H1 (cell line): ENCODE measurements at regions not wholly inside any gene's neighbourhood (a gene's known extent, or its start where the extent isn't known, plus 50 kb on each side); places are given as distances from the start of the nearest gene placed in this dataset.

ENCODE experiments used
- CTCF ChIA-PET: fragments of 300-600 bp; sonication (Branson Sonifier 250); formaldehyde crosslinking; loops from one replicate; lab custom pipeline; 2021; ENCODE audit not compliant: partially characterized antibody; lab: Charles Lee
- POLR2A ChIA-PET: fragments of 300-600 bp; sonication (Branson Sonifier 250); formaldehyde crosslinking; loops from one replicate; lab custom pipeline; 2021; ENCODE audit warnings: inconsistent platforms; ENCODE audit not compliant: partially characterized antibody; lab: Charles Lee
- DNase-seq, 2 experiments: peaks; one replicate each; pipeline versions ENCODE4 v3.0.0 to v3.0.0-alpha.2; 2010 to 2022; ENCODE audit warnings: low spot score in 2 of 2, low read depth in 1 of 2, mixed read lengths in 1 of 2
- FAIRE-seq: peaks from 2 replicates; lab custom pipeline; 2011; peaks lifted over from hg19 to GRCh38; lab: Jason Lieb, UNC
- H2AFZ ChIP-seq: 2 replicates; pipeline ENCODE4 v1.8.1; 2012; ENCODE audit warnings: low read length, inconsistent platforms
- H2AK5ac ChIP-seq: 2 replicates; pipeline ENCODE4 v1.6.1; 2013; ENCODE audit warnings: low read depth, low read length
- H2BK120ac ChIP-seq: replicated peaks from 2 replicates; pipeline ENCODE3; 2013; ENCODE audit warnings: low read depth, low read length, inconsistent platforms
- H2BK12ac ChIP-seq: 2 replicates; pipeline ENCODE4 v1.6.1; 2013; ENCODE audit warnings: low read depth, low read length
- H2BK15ac ChIP-seq: 2 replicates; pipeline ENCODE4 v1.6.1; 2013; ENCODE audit warnings: low read length
- H2BK20ac ChIP-seq: 2 replicates; pipeline ENCODE4 v1.6.1; 2013; ENCODE audit warnings: low read length
- H2BK5ac ChIP-seq: 2 replicates; pipeline ENCODE4 v1.6.1; 2013; ENCODE audit warnings: low read depth, low read length
- H3K14ac ChIP-seq: 2 replicates; pipeline ENCODE4 v1.6.1; 2013; ENCODE audit warnings: inconsistent platforms; ENCODE audit not compliant: insufficient read length
- H3K18ac ChIP-seq: 2 replicates; pipeline ENCODE4 v1.6.1; 2013; ENCODE audit warnings: low read length; ENCODE audit errors: extremely low read depth
- H3K23ac ChIP-seq: 2 replicates; pipeline ENCODE4 v1.6.1; 2013; ENCODE audit warnings: inconsistent platforms; ENCODE audit not compliant: insufficient read length
- H3K23me2 ChIP-seq: 2 replicates; pipeline ENCODE4 v1.6.1; 2013; ENCODE audit warnings: low read depth, low read length
- H3K27ac ChIP-seq: 2 replicates; pipeline ENCODE4 v1.6.1; 2011; ENCODE audit warnings: low read depth, low read length, inconsistent platforms
- H3K27me3 ChIP-seq, 4 experiments: replicated peaks in 1 of 4; 1 replicate in 1 of 4; 2 replicates in 3 of 4; pipeline versions ENCODE4 v1.6.1 to v1.8.1; 2011 to 2013; ENCODE audit warnings: low read length in 3 of 4, mild to moderate bottlenecking in 3 of 4, inconsistent platforms in 2 of 4, mixed read lengths in 2 of 4, moderate library complexity in 1 of 4; ENCODE audit not compliant: control insufficient read depth in 3 of 4, insufficient read depth in 3 of 4; ENCODE audit errors: extremely low read depth in 1 of 4
- H3K36me3 ChIP-seq, 4 experiments: 2 replicates each; pipeline versions ENCODE4 v1.6.1 to v1.8.1; 2011 to 2013; ENCODE audit warnings: mild to moderate bottlenecking in 4 of 4, low read length in 3 of 4, moderate library complexity in 2 of 4, control low read depth in 1 of 4, inconsistent platforms in 1 of 4; ENCODE audit not compliant: insufficient read depth in 4 of 4, control insufficient read depth in 2 of 4
- H3K4ac ChIP-seq: replicated peaks from 2 replicates; pipeline ENCODE3; 2013; ENCODE audit warnings: low read length, low read depth, mixed read lengths, inconsistent platforms; ENCODE audit not compliant: insufficient read length
- H3K4me1 ChIP-seq, 4 experiments: replicated peaks in 1 of 4; 1 replicate in 1 of 4; 2 replicates in 3 of 4; pipeline versions ENCODE4 v1.6.1 to v1.8.1; 2011 to 2013; ENCODE audit warnings: low read length in 3 of 4, inconsistent platforms in 2 of 4, mixed read lengths in 1 of 4; ENCODE audit not compliant: insufficient read depth in 4 of 4, control insufficient read depth in 3 of 4
- H3K4me2 ChIP-seq, 2 experiments: 2 replicates each; pipeline versions ENCODE4 v1.6.1 to v1.8.1; 2011 to 2013; ENCODE audit warnings: low read depth in 2 of 2, low read length in 2 of 2, control low read depth in 1 of 2, inconsistent platforms in 1 of 2, mild to moderate bottlenecking in 1 of 2; ENCODE audit not compliant: insufficient read depth in 1 of 2
- H3K4me3 ChIP-seq, 4 experiments: fragments of 200-600, 300-600 bp in 1 of 4; sonication (generic), shearing (Covaris generic), sonication (Bioruptor Twin) in 1 of 4; 2 replicates each; pipeline versions ENCODE4 v1.5.1 to v1.8.1; 2011 to 2016; ENCODE audit warnings: low read length in 4 of 4, low read depth in 3 of 4, control low read depth in 2 of 4, inconsistent platforms in 2 of 4, mild to moderate bottlenecking in 2 of 4, mixed read lengths in 1 of 4, moderate library complexity in 1 of 4; ENCODE audit not compliant: insufficient read depth in 2 of 4; ENCODE audit errors: extremely low read depth in 1 of 4
- H3K56ac ChIP-seq: replicated peaks from 2 replicates; pipeline ENCODE3; 2013; ENCODE audit warnings: low read depth, mild to moderate bottlenecking, mixed read lengths, low read length, inconsistent platforms; ENCODE audit not compliant: insufficient read length
- H3K79me1 ChIP-seq: 2 replicates; pipeline ENCODE4 v1.6.1; 2013; ENCODE audit warnings: low read depth, low read length, control low read depth
- H3K79me2 ChIP-seq, 2 experiments: 2 replicates each; pipeline versions ENCODE4 v1.6.1 to v1.8.1; 2012 to 2013; ENCODE audit warnings: low read length in 2 of 2, mild to moderate bottlenecking in 2 of 2, inconsistent platforms in 1 of 2; ENCODE audit not compliant: insufficient read depth in 2 of 2, control insufficient read depth in 1 of 2
- H3K9ac ChIP-seq, 4 experiments: replicated peaks in 1 of 4; 1 replicate in 1 of 4; 2 replicates in 3 of 4; pipeline versions ENCODE4 v1.6.1 to v1.8.1; 2011 to 2013; ENCODE audit warnings: low read depth in 3 of 4, low read length in 3 of 4, control low read depth in 2 of 4, mild to moderate bottlenecking in 2 of 4, moderate library complexity in 2 of 4, inconsistent platforms in 1 of 4; ENCODE audit errors: extremely low read depth in 1 of 4
- H3K9me3 ChIP-seq, 2 experiments: 2 replicates each; pipeline versions ENCODE4 v1.6.1 to v1.8.1; 2012 to 2013; ENCODE audit warnings: mild to moderate bottlenecking in 2 of 2, moderate library complexity in 2 of 2, control low read depth in 1 of 2, inconsistent platforms in 1 of 2, low read depth in 1 of 2, low read length in 1 of 2, mixed read lengths in 1 of 2; ENCODE audit not compliant: insufficient read depth in 2 of 2
- H4K20me1 ChIP-seq, 2 experiments: replicated peaks in 1 of 2; 2 replicates each; pipeline versions ENCODE3 to v1.8.1; 2011 to 2013; ENCODE audit warnings: inconsistent platforms in 2 of 2, low read length in 2 of 2, mild to moderate bottlenecking in 1 of 2; ENCODE audit not compliant: insufficient read depth in 2 of 2, control insufficient read depth in 1 of 2
- H4K5ac ChIP-seq: 2 replicates; pipeline ENCODE4 v1.6.1; 2013; ENCODE audit warnings: low read length, low read depth, mixed read lengths, inconsistent platforms; ENCODE audit not compliant: insufficient read length
- H4K8ac ChIP-seq: 2 replicates; pipeline ENCODE4 v1.8.0; 2013; ENCODE audit warnings: mild to moderate bottlenecking, moderate library complexity, low read length, inconsistent platforms; ENCODE audit not compliant: insufficient read depth; ENCODE audit errors: extremely low read depth
- H4K91ac ChIP-seq: replicated peaks from 2 replicates; pipeline ENCODE3; 2013; ENCODE audit warnings: low read length, mixed read lengths, inconsistent platforms; ENCODE audit not compliant: insufficient read length
- ASH2L ChIP-seq: fragments of 200-600, 300-600 bp; sonication (generic); IDR thresholded peaks from one replicate; pipeline ENCODE4 v1.7.1; 2017; ENCODE audit warnings: low read length
- BACH1 ChIP-seq: IDR thresholded peaks from 2 replicates; pipeline ENCODE4 v1.6.1; 2012; ENCODE audit warnings: low read length, improper control_type of control experiment
- BRCA1 ChIP-seq: IDR thresholded peaks from 2 replicates; pipeline ENCODE4 v1.6.1; 2012; ENCODE audit warnings: low read depth, low read length, improper control_type of control experiment
- EP300 ChIP-seq, 2 experiments: IDR thresholded peaks; 1 replicate in 1 of 2; 2 replicates in 1 of 2; pipeline ENCODE4 v1.6.1; 2011 to 2012; ENCODE audit warnings: low read depth in 2 of 2, low read length in 2 of 2, mild to moderate bottlenecking in 2 of 2, borderline replicate concordance in 1 of 2, inconsistent platforms in 1 of 2, moderate library complexity in 1 of 2
- GTF2F1 ChIP-seq: IDR thresholded peaks from 2 replicates; pipeline ENCODE4 v1.6.1; 2012; ENCODE audit warnings: low read depth, low read length, improper control_type of control experiment, borderline replicate concordance
- HDAC6 ChIP-seq: IDR thresholded peaks from one replicate; pipeline ENCODE4 v1.7.1; 2012; ENCODE audit warnings: low read depth, mild to moderate bottlenecking, inconsistent platforms, low read length, moderate library complexity
- KDM5A ChIP-seq: fragments of 200-600 bp; IDR thresholded peaks from 2 replicates; pipeline ENCODE4 v1.7.1; 2012; ENCODE audit warnings: mild to moderate bottlenecking, low read length, inconsistent platforms, mixed read lengths
- PHF8 ChIP-seq: fragments of 200-600 bp; sonication (generic); conservative IDR thresholded peaks from 2 replicates; pipeline ENCODE4 v1.7.1; 2012; ENCODE audit warnings: low read depth, mild to moderate bottlenecking, inconsistent platforms, low read length, moderate library complexity
- POLR2A ChIP-seq, 2 experiments: IDR thresholded peaks; 1 replicate in 1 of 2; 2 replicates in 1 of 2; pipeline ENCODE4 v1.6.1; 2011; ENCODE audit warnings: low read depth in 2 of 2, low read length in 2 of 2, mild to moderate bottlenecking in 2 of 2; ENCODE audit errors: control extremely low read depth in 1 of 2
- POU5F1 ChIP-seq: IDR thresholded peaks from 2 replicates; pipeline ENCODE4 v1.6.1; 2011; ENCODE audit warnings: low read depth, mild to moderate bottlenecking, low read length, moderate library complexity
- RBBP5 ChIP-seq: IDR thresholded peaks from 2 replicates; pipeline ENCODE4 v1.7.1; 2012; ENCODE audit warnings: low read depth, mild to moderate bottlenecking, inconsistent platforms, low read length, moderate library complexity, borderline replicate concordance
- RFX5 ChIP-seq: IDR thresholded peaks from 2 replicates; pipeline ENCODE4 v1.6.1; 2011; ENCODE audit warnings: low read depth, low read length, improper control_type of control experiment, borderline replicate concordance
- SIN3A ChIP-seq, 2 experiments: IDR thresholded peaks in 1 of 2; conservative IDR thresholded peaks in 1 of 2; 2 replicates each; pipeline ENCODE4 v1.6.1; 2011 to 2012; ENCODE audit warnings: low read length in 2 of 2, improper control_type of control experiment in 1 of 2, low read depth in 1 of 2, mild to moderate bottlenecking in 1 of 2
- SIRT6 ChIP-seq: IDR thresholded peaks from one replicate; pipeline ENCODE4 v1.7.1; 2012; ENCODE audit warnings: low read length, inconsistent platforms
- SP2 ChIP-seq: IDR thresholded peaks from 2 replicates; pipeline ENCODE4 v1.6.1; 2012; ENCODE audit warnings: mild to moderate bottlenecking, low read length, inconsistent platforms
- TCF12 ChIP-seq: IDR thresholded peaks from 2 replicates; pipeline ENCODE4 v1.6.1; 2011; ENCODE audit warnings: low read depth, mild to moderate bottlenecking, low read length
- YY1 ChIP-seq: IDR thresholded peaks from 2 replicates; pipeline ENCODE4 v1.6.1; 2011; ENCODE audit warnings: low read depth, mild to moderate bottlenecking, low read length
- WGBS, 2 experiments: shearing (Covaris generic) in 1 of 2; methylation state at CpG; one replicate each; pipeline versions ENCODE4 v1.1.6 to v1.1.7; 2013 to 2015; ENCODE audit warnings: low lambda C conversion rate in 2 of 2, mixed read lengths in 2 of 2, inconsistent platforms in 1 of 2, low coverage in 1 of 2, missing lambda C conversion rate in 1 of 2; ENCODE audit not compliant: insufficient replicate concordance in 2 of 2, insufficient coverage in 1 of 2, insufficient read length in 1 of 2; ENCODE audit errors: extremely low coverage in 1 of 2, missing lambda C conversion rate in 1 of 2; 5-methylcytosine and 5-hydroxymethylcytosine counted together

DNA sequence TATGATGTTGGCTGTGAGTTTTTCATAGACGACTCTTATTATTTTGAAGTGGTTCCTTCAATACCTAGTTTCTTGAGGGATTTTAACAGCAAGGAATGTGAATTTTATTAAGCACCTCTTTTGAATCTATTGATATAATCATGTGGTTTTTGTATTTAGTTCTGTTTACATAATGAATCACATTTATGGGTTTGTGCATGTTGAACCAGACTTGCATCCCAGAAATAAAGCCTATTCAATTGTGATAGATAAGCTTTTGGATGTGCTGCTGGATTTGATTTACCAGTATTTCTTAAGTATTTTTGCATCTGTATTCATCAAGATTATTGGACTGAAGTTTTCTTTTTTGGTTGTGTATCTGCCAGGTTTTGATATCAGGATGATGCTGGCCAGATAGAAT, 131.6 kb upstream of the SCN7A start:
- FAIRE-seq (no peak), DNase-seq (no peak)
- Histone ChIP-seq H2BK120ac (no peak overlapping the region), H4K8ac (no peak overlapping the region), H3K23ac (no peak overlapping the region), H3K9me3 (no peaks in the 10 kb centered on the region), H2BK5ac (no peak overlapping the region), H4K20me1 (no peaks in the 10 kb centered on the region), H3K14ac (no peak overlapping the region), H3K4ac (no peak overlapping the region), H3K9ac (no peak overlapping the region), H4K91ac (no peak overlapping the region), H2BK12ac (no peak overlapping the region), H2AK5ac (no peak overlapping the region), H2BK20ac (no peak overlapping the region), H3K4me3 (no peak overlapping the region), H3K79me1 (no peaks in the 10 kb centered on the region), H3K4me1 (peaks cover 0 to 6% (median 1%) of the 10 kb centered on the region in 4 experiments; a peak in 1 of 7 replicates), H3K27me3 (no peaks in the 10 kb centered on the region), H3K23me2 (no peaks in the 10 kb centered on the region), H2BK15ac (no peak overlapping the region), H3K18ac (no peak overlapping the region), H3K36me3 (no peaks in the 10 kb centered on the region), H3K56ac (no peak overlapping the region), H3K79me2 (no peaks in the 10 kb centered on the region), H3K4me2 (no peak overlapping the region), H3K27ac (no peak overlapping the region), H2AFZ (no peak overlapping the region), H4K5ac (no peak overlapping the region)
- ChIA-PET CTCF (interaction anchor here (7.1 kb wide), 1 partner anchor 16 kb away, joined by 47 read pairs; no protein-coding TSS in a partner anchor), POLR2A (no interaction called here)
- WGBS, 2 experiments = 89% methylated on average over 1 of the region's 1 CpG; no CpG with 5 or more reads in 1 of the 2 experiments
- TF ChIP-seq TCF12 (no peak), POU5F1 (no peak), BRCA1 (no peak), HDAC6 (no peak), PHF8 (no peak), SIN3A (conservative IDR thresholded peaks at IDR 0.05 in 1 of 2, IDR thresholded peaks at IDR 0.05 in 1 of 2; ENCODE audit: low read depth in 1 of 2, low read length in 2 of 2) (no peak), SIRT6 (no peak), SP2 (no peak), RBBP5 (no peak), GTF2F1 (no peak), KDM5A (no peak), YY1 (no peak), ASH2L (no peak), RFX5 (no peak), POLR2A (IDR thresholded peaks at IDR 0.05; ENCODE audit: control extremely low read depth in 1 of 2, low read depth in 2 of 2, low read length in 2 of 2) (no peak), EP300 (IDR thresholded peaks at IDR 0.05; ENCODE audit: borderline replicate concordance in 1 of 2, low read depth in 2 of 2, low read length in 2 of 2) (no peak), BACH1 (no peak)
